NT2/D1 (cell line): ENCODE measurements at regions not wholly inside any gene's neighbourhood (a gene's known extent, or its start where the extent isn't known, plus 50 kb on each side); places are given as distances from the start of the nearest gene placed in this dataset.
A peak's percentile ranks its signal among the peaks of the same experiment; 100 is the strongest.

Experiments
- DNase-seq: peaks from one replicate; pipeline ENCODE4 v3.0.0-alpha.2; 2011; ENCODE audit warnings: low read depth, low spot score
- H3K27me3 ChIP-seq: 2 replicates; pipeline ENCODE4 v1.6.0; 2011; ENCODE audit warnings: mild to moderate bottlenecking; ENCODE audit not compliant: insufficient read length, insufficient read depth
- H3K36me3 ChIP-seq: 2 replicates; pipeline ENCODE4 v1.6.1; 2011; ENCODE audit warnings: mild to moderate bottlenecking, low read length, mixed read lengths; ENCODE audit not compliant: insufficient read depth, insufficient read length
- H3K4me1 ChIP-seq: 2 replicates; pipeline ENCODE4 v1.5.1; 2011; ENCODE audit not compliant: insufficient read depth, insufficient read length
- H3K4me3 ChIP-seq: 2 replicates; pipeline ENCODE4 v1.5.1; 2011; ENCODE audit warnings: low read depth; ENCODE audit not compliant: insufficient read length
- H3K9ac ChIP-seq: 2 replicates; pipeline ENCODE4 v1.6.0; 2011; ENCODE audit warnings: low read depth; ENCODE audit not compliant: insufficient read length
- H3K9me3 ChIP-seq: 2 replicates; pipeline ENCODE4 v1.5.1; 2011; ENCODE audit warnings: mild to moderate bottlenecking, low read length; ENCODE audit not compliant: insufficient read depth
- SUZ12 ChIP-seq: IDR thresholded peaks from 2 replicates; pipeline ENCODE4 v1.6.1; 2011; ENCODE audit not compliant: insufficient read length, insufficient read depth; ENCODE audit errors: extremely low read depth
- YY1 ChIP-seq: IDR thresholded peaks from 2 replicates; pipeline ENCODE4 v1.6.1; 2011; ENCODE audit not compliant: insufficient read length, insufficient read depth
- ZNF274 ChIP-seq: IDR thresholded peaks from 2 replicates; pipeline ENCODE4 v1.6.1; 2011; ENCODE audit warnings: mild to moderate bottlenecking, low read depth, low read length

GRCh38 chr5:153018121-153018520, 472.3 kb upstream of the GRIA1 start:
- H3K36me3 ChIP-seq: no peaks in the 10 kb centered on the region
- H3K4me3 ChIP-seq: no peak overlapping the region
- DNase-seq: no peak
- H3K27me3 ChIP-seq: no peaks in the 10 kb centered on the region
- no peaks in the 10 kb centered on the region for H3K9me3 ChIP-seq
- H3K9ac ChIP-seq: no peak overlapping the region
- H3K4me1 ChIP-seq: no peaks in the 10 kb centered on the region
- TF ChIP-seq SUZ12 (no peak), YY1 (no peak), ZNF274 (no peak)

GRCh38 chr5:153030755-153031725, 459.4 kb upstream of the GRIA1 start:
- no peak for TF ChIP-seq ZNF274
- TF ChIP-seq SUZ12: no peak
- TF ChIP-seq YY1: no peak
- Histone ChIP-seq H3K4me1 (no peaks in the 10 kb centered on the region), H3K27me3 (no peaks in the 10 kb centered on the region), H3K36me3 (no peaks in the 10 kb centered on the region), H3K4me3 (no peak overlapping the region), H3K9ac (no peak overlapping the region), H3K9me3 (no peaks in the 10 kb centered on the region)
- peak; percentile 13 for DNase-seq

GRCh38 chr5:153039501-153039900, 451.0 kb upstream of the GRIA1 start:
- Histone ChIP-seq H3K9me3 (no peaks in the 10 kb centered on the region), H3K9ac (no peak overlapping the region), H3K4me1 (no peaks in the 10 kb centered on the region), H3K4me3 (no peak overlapping the region), H3K27me3 (no peaks in the 10 kb centered on the region), H3K36me3 (no peaks in the 10 kb centered on the region)
- no peak for DNase-seq
- no peak for TF ChIP-seq YY1
- TF ChIP-seq ZNF274: no peak
- no peak for TF ChIP-seq SUZ12

DNA sequence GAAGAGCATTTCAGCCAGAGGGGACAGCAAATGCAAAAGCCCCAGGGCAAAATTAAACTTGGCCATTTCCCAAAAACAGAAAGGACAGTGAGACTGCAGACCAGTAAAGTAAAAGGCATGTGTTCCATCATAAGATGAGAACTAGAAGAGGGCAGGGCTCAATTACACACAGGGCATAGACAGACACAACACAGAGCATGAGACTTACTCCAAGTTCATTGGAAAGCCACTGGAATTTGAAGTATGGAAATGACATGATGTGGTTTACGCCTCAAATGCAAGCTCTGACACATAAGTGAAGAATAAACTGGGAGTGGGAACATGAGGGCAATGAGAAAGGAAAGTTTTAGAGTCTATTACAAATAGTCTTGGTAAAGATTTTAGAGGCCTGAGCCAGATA, 446.6 kb upstream of the GRIA1 start:
- no peak for DNase-seq
- TF ChIP-seq SUZ12 (no peak), ZNF274 (no peak)
- Histone ChIP-seq H3K36me3 (no peaks in the 10 kb centered on the region), H3K9me3 (no peaks in the 10 kb centered on the region), H3K4me3 (no peak overlapping the region), H3K27me3 (no peaks in the 10 kb centered on the region), H3K9ac (no peak overlapping the region), H3K4me1 (no peaks in the 10 kb centered on the region)

DNA sequence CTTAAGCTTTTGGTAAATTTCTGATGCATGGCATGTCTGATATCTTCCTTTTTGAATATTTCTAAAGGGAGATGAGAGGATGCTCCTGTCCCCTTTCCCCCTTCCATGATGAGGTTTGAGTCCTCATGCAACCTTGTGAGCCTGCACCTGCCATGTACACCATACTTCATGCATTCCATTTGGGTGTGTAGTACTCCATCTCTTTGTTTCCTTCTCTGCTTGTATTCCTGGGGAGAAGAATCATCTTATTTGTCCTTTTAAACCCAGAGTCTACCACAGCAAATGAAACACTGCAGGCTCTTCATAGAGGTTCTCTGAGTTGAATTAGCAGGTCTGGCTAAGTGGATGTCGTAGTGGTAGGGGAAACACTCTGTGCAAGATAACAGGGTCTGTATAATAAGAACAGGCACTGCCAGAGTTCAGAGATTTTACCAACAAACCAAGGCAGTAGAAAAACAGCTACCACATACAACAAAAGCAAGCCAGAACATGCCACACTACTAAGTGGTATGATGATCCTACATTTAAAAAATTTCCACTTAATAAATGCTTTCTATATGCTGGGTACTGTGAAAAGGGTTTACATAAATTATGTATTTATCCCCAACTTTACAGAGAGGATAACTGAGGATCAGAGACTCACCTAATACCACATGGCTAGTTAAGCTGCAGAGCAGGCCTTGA, 439.8 kb upstream of the GRIA1 start:
- no peaks in the 10 kb centered on the region for H3K36me3 ChIP-seq

GRCh38 chr5:153066281-153066680, 424.2 kb upstream of the GRIA1 start:
- Histone ChIP-seq H3K27me3 (no peaks in the 10 kb centered on the region), H3K4me3 (no peak overlapping the region), H3K9me3 (no peaks in the 10 kb centered on the region), H3K9ac (no peak overlapping the region), H3K4me1 (no peaks in the 10 kb centered on the region), H3K36me3 (no peaks in the 10 kb centered on the region)
- TF ChIP-seq ZNF274 (no peak), SUZ12 (no peak), YY1 (no peak)
- DNase-seq: no peak

More for the DNA sequence above, 439.8 kb upstream of the GRIA1 start:
- Histone ChIP-seq H3K9ac (no peak overlapping the region), H3K9me3 (no peaks in the 10 kb centered on the region), H3K4me1 (no peaks in the 10 kb centered on the region), H3K27me3 (no peaks in the 10 kb centered on the region), H3K4me3 (no peak overlapping the region)
- no peak for DNase-seq
- TF ChIP-seq SUZ12: no peak
- TF ChIP-seq ZNF274: no peak
- TF ChIP-seq YY1: no peak

DNA sequence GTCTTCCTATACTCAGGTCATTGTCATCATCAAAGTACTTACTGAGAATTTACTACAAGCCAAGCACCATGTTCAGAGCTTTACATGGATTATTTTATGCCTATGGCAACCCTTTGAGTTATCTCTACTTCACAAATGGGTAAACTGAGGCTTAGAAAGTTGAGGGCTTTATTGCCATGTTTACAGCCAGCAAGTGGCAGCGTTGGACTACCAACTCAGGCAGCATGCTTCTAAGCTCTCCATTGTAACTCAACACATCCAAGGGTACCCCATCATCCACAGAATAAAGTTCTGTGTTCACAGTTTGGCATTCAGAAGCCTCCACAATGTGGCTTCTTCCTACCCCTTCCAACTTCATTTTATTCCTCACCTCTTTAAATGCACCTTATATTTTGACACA, 422.6 kb upstream of the GRIA1 start:
- DNase-seq: no peak
- H3K4me1 ChIP-seq: no peaks in the 10 kb centered on the region
- TF ChIP-seq YY1: no peak
- no peak for TF ChIP-seq ZNF274
- no peak for TF ChIP-seq SUZ12

More for the DNA sequence above, 422.6 kb upstream of the GRIA1 start:
- Histone ChIP-seq H3K36me3 (no peaks in the 10 kb centered on the region), H3K4me3 (no peak overlapping the region), H3K9ac (no peak overlapping the region), H3K27me3 (no peaks in the 10 kb centered on the region), H3K9me3 (no peaks in the 10 kb centered on the region)
